ENCODE measurements at regions not wholly inside any gene's neighbourhood (a gene's known extent, or its start where the extent isn't known, plus 50 kb on each side); places are given as distances from the start of the nearest gene placed in this dataset.

- TF ChIP-seq FOXA1 (IDR thresholded peaks at IDR 0.05) (no peak), FOXK2 (IDR thresholded peaks at IDR 0.05) (no peak), CTBP1 (IDR thresholded peaks at IDR 0.05; ENCODE audit: borderline replicate concordance) (no peak), ARNT (IDR thresholded peaks at IDR 0.05) (no peak), SP1 (IDR thresholded peaks at IDR 0.05) (no peak), BHLHE40 (IDR thresholded peaks at IDR 0.05; ENCODE audit: borderline replicate concordance) (no peak), FOXM1 (IDR thresholded peaks at IDR 0.05; ENCODE audit: borderline replicate concordance) (no peak), ELF4 (IDR thresholded peaks at IDR 0.05) (no peak)
- ChIA-PET POLR2A (no interaction called here), CTCF (no interaction called here)
- no peak for DNase-seq (ENCODE audit: extremely low spot score)
These were observed 50.4 kb upstream of the ENTPD6 start for GRCh38 chr20:25145131-25145530.

All from HEK293T (cell line).